Hepatocyte (in vitro differentiated cells): ENCODE measurements at regions not wholly inside any gene's neighbourhood (a gene's known extent, or its start where the extent isn't known, plus 50 kb on each side); places are given as distances from the start of the nearest gene placed in this dataset.

Source experiments
- EZH2phosphoT487 ChIP-seq: fragments of 200-600 bp; sonication (generic); IDR thresholded peaks from one replicate; pipeline ENCODE4 v1.6.1; 2018; ENCODE audit warnings: antibody characterized with exemption, mild to moderate bottlenecking, low read depth, moderate library complexity; ENCODE audit not compliant: unreplicated experiment, severe bottlenecking
- TF ChIP-seq, protein P1 (sequence below): fragments of 200-600 bp; sonication (generic); IDR thresholded peaks from 2 replicates; pipeline ENCODE4 v1.5.1; 2016; ENCODE audit warnings: antibody characterized with exemption, mild to moderate bottlenecking; ENCODE audit not compliant: poor library complexity

DNA sequence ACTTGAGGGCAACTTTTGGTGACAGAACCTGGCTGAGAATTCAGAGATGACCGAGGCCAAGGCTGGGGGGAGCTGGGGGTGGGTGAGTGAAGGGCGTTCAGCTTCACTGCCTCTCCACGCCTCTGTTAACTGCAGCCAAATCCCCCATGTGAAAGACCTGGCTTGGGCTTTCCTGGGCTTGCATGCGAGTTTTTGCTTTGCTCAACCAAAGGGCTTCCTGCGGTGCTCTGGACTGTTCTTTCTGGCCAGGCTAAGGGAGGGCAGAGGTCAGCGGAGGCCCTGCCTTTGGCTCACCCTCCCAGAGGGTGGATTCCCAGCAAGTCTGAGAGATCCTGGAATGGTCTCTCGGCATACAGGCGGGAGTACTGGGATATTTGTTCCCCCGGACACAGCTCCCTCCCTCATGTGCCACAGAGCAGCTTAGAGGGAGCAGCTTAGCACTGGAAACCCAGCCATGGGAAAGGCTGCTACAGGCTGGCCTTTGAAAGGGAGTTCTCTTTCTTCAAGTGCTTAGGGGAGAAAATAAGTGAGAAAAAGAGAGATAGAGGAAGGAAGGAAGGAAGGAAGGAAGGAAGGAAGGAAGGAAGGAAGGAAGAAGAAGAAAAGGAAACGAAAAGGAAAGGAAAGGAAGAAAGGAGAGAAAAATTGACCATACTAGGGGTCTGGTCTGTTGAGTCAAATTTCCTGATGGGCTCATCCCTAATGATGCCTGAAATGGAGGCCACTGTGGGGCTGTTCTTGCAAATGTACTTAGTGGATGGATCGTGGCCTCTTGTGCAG lies 158.8 kb downstream of the FGF18 start:
- TF ChIP-seq, protein P1, sequence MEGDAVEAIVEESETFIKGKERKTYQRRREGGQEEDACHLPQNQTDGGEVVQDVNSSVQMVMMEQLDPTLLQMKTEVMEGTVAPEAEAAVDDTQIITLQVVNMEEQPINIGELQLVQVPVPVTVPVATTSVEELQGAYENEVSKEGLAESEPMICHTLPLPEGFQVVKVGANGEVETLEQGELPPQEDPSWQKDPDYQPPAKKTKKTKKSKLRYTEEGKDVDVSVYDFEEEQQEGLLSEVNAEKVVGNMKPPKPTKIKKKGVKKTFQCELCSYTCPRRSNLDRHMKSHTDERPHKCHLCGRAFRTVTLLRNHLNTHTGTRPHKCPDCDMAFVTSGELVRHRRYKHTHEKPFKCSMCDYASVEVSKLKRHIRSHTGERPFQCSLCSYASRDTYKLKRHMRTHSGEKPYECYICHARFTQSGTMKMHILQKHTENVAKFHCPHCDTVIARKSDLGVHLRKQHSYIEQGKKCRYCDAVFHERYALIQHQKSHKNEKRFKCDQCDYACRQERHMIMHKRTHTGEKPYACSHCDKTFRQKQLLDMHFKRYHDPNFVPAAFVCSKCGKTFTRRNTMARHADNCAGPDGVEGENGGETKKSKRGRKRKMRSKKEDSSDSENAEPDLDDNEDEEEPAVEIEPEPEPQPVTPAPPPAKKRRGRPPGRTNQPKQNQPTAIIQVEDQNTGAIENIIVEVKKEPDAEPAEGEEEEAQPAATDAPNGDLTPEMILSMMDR, result no peak
- TF ChIP-seq EZH2phosphoT487, result no peak
